Osteocyte (in vitro differentiated cells): ENCODE measurements at regions not wholly inside any gene's neighbourhood (a gene's known extent, or its start where the extent isn't known, plus 50 kb on each side); places are given as distances from the start of the nearest gene placed in this dataset.

Experiments used
- DNase-seq: peaks from one replicate; pipeline ENCODE4 v3.0.0; 2021; ENCODE audit warnings: mixed read lengths; ENCODE audit not compliant: unreplicated experiment; ENCODE audit errors: extremely low spot score
- H3K27ac Mint-ChIP-seq: one replicate; pipeline ENCODE4 v1.8.0; 2021; ENCODE audit warnings: mild to moderate bottlenecking, mixed read lengths; ENCODE audit not compliant: unreplicated experiment
- H3K27me3 Mint-ChIP-seq: one replicate; pipeline ENCODE4 v1.8.0; 2021; ENCODE audit warnings: mixed read lengths; ENCODE audit not compliant: unreplicated experiment
- H3K36me3 Mint-ChIP-seq: one replicate; pipeline ENCODE4 v1.8.0; 2021; ENCODE audit warnings: mixed read lengths; ENCODE audit not compliant: unreplicated experiment
- H3K4me1 Mint-ChIP-seq: one replicate; pipeline ENCODE4 v1.8.0; 2021; ENCODE audit warnings: mixed read lengths; ENCODE audit not compliant: unreplicated experiment
- H3K4me3 Mint-ChIP-seq: one replicate; pipeline ENCODE4 v1.8.0; 2021; ENCODE audit warnings: mild to moderate bottlenecking, moderate library complexity, mixed read lengths; ENCODE audit not compliant: unreplicated experiment
- H3K9me3 Mint-ChIP-seq: one replicate; pipeline ENCODE4 v1.8.0; 2021; ENCODE audit warnings: mixed read lengths; ENCODE audit not compliant: unreplicated experiment
- CTCF ChIP-seq: fragments of 200-600 bp; sonication (generic); IDR thresholded peaks from 2 replicates; pipeline ENCODE4 v1.5.0; 2021; ENCODE audit warnings: antibody characterized with exemption, mild to moderate bottlenecking, moderate library complexity

GRCh38 chr5:39732166-39732565 is 307.4 kb upstream of the DAB2 start:
- H3K36me3 Mint-ChIP-seq: no peaks in the 10 kb centered on the region
- H3K27me3 Mint-ChIP-seq: no peaks in the 10 kb centered on the region
- H3K4me3 Mint-ChIP-seq: no peak overlapping the region
- no peaks in the 10 kb centered on the region for H3K9me3 Mint-ChIP-seq
- H3K4me1 Mint-ChIP-seq: peaks cover 9% of the 10 kb centered on the region
- no peak overlapping the region for H3K27ac Mint-ChIP-seq
- DNase-seq: no peak
- TF ChIP-seq CTCF: no peak

- no peaks in the 10 kb centered on the region for H3K9me3 Mint-ChIP-seq
Observed at GRCh38 chr5:39730699-39731098, 305.9 kb upstream of the DAB2 start.

GRCh38 chr5:39730006-39730405 is 305.2 kb upstream of the DAB2 start:
- Mint-ChIP-seq H3K4me3 (no peak overlapping the region), H3K27ac (no peak overlapping the region), H3K4me1 (peaks cover 9% of the 10 kb centered on the region), H3K27me3 (no peaks in the 10 kb centered on the region), H3K36me3 (no peaks in the 10 kb centered on the region), H3K9me3 (no peaks in the 10 kb centered on the region)
- no peak for TF ChIP-seq CTCF
- no peak for DNase-seq

More at GRCh38 chr5:39730699-39731098, 305.9 kb upstream of the DAB2 start:
- no peaks in the 10 kb centered on the region for H3K36me3 Mint-ChIP-seq
- no peak for DNase-seq
- H3K27ac Mint-ChIP-seq: no peak overlapping the region
- H3K27me3 Mint-ChIP-seq: no peaks in the 10 kb centered on the region
- H3K4me1 Mint-ChIP-seq: peaks cover 9% of the 10 kb centered on the region
- H3K4me3 Mint-ChIP-seq: no peak overlapping the region
- no peak for TF ChIP-seq CTCF

GRCh38 chr5:39726467-39726866 is 301.7 kb upstream of the DAB2 start:
- no peak for TF ChIP-seq CTCF
- Mint-ChIP-seq H3K27ac (no peak overlapping the region), H3K27me3 (no peaks in the 10 kb centered on the region), H3K36me3 (no peaks in the 10 kb centered on the region), H3K4me1 (peaks cover 9% of the 10 kb centered on the region), H3K9me3 (no peaks in the 10 kb centered on the region), H3K4me3 (no peak overlapping the region)
- no peak for DNase-seq

- no peak for DNase-seq
- no peak overlapping the region for H3K27ac Mint-ChIP-seq
- H3K36me3 Mint-ChIP-seq: no peaks in the 10 kb centered on the region
- H3K4me3 Mint-ChIP-seq: no peak overlapping the region
- no peak for TF ChIP-seq CTCF
- no peaks in the 10 kb centered on the region for H3K9me3 Mint-ChIP-seq
- H3K27me3 Mint-ChIP-seq: no peaks in the 10 kb centered on the region
- H3K4me1 Mint-ChIP-seq: peaks cover 23% of the 10 kb centered on the region
Observed at GRCh38 chr5:39721394-39721793, 296.6 kb upstream of the DAB2 start.
